ENCODE measurements at regions not wholly inside any gene's neighbourhood (a gene's known extent, or its start where the extent isn't known, plus 50 kb on each side); places are given as distances from the start of the nearest gene placed in this dataset.

DNA sequence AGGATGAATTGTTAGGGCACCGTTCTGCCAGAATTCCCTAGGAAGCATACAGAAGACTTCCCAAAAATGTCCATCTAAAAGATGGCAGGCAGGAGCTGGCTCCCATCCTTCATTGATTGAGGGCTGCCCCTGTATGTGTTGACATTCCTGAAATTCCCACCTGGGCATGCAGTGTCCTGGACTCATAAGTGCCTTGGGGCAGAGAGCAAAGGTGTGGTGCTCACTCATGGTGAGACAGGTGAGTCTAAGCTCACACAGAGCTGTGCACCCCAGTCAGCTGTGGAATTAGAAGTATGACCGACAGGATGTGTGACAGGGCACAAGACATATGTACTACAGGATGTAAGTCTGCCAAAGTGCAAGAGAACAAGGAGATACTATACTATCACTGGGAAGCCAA is 271.9 kb downstream of the MID1IP1 start:
- TF ChIP-seq FOSL1 (tag; conservative IDR thresholded peaks at IDR 0.05) (no peak), MAFK (IDR thresholded peaks at IDR 0.05; ENCODE audit: low read length) (no peak), KAT7 (CRISPR knock-in tag; IDR thresholded peaks at IDR 0.05; ENCODE audit: borderline replicate concordance) (no peak)
